OCI-LY3 (cell line): ENCODE measurements at regions not wholly inside any gene's neighbourhood (a gene's known extent, or its start where the extent isn't known, plus 50 kb on each side); places are given as distances from the start of the nearest gene placed in this dataset.
"Not testable (repeated sequence)": the region's sequence is repeated elsewhere in the genome, so short reads cannot be mapped to it uniquely, and the experiment has no call there.

Experiments
- EZH2phosphoT487 ChIP-seq: fragments of 200-600 bp; shearing (Covaris generic); IDR thresholded peaks from 2 replicates; pipeline ENCODE4 v1.6.1; 2018; ENCODE audit warnings: antibody characterized with exemption, mixed run types, low read depth
- TF ChIP-seq, protein P1 (sequence below): fragments of 200-600, 300-600 bp; sonication (generic); IDR thresholded peaks from 2 replicates; pipeline ENCODE4 v1.5.1; 2014; ENCODE audit warnings: antibody characterized with exemption, low read length, low read depth

- TF ChIP-seq, protein P1, sequence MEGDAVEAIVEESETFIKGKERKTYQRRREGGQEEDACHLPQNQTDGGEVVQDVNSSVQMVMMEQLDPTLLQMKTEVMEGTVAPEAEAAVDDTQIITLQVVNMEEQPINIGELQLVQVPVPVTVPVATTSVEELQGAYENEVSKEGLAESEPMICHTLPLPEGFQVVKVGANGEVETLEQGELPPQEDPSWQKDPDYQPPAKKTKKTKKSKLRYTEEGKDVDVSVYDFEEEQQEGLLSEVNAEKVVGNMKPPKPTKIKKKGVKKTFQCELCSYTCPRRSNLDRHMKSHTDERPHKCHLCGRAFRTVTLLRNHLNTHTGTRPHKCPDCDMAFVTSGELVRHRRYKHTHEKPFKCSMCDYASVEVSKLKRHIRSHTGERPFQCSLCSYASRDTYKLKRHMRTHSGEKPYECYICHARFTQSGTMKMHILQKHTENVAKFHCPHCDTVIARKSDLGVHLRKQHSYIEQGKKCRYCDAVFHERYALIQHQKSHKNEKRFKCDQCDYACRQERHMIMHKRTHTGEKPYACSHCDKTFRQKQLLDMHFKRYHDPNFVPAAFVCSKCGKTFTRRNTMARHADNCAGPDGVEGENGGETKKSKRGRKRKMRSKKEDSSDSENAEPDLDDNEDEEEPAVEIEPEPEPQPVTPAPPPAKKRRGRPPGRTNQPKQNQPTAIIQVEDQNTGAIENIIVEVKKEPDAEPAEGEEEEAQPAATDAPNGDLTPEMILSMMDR = not testable (repeated sequence)
- TF ChIP-seq EZH2phosphoT487 = not testable (repeated sequence)
Measured at GRCh38 chr1:83287391-83287790, 711.5 kb downstream of the TTLL7 start.
